ENCODE measurements at regions not wholly inside any gene's neighbourhood (a gene's known extent, or its start where the extent isn't known, plus 50 kb on each side); places are given as distances from the start of the nearest gene placed in this dataset.

DNA sequence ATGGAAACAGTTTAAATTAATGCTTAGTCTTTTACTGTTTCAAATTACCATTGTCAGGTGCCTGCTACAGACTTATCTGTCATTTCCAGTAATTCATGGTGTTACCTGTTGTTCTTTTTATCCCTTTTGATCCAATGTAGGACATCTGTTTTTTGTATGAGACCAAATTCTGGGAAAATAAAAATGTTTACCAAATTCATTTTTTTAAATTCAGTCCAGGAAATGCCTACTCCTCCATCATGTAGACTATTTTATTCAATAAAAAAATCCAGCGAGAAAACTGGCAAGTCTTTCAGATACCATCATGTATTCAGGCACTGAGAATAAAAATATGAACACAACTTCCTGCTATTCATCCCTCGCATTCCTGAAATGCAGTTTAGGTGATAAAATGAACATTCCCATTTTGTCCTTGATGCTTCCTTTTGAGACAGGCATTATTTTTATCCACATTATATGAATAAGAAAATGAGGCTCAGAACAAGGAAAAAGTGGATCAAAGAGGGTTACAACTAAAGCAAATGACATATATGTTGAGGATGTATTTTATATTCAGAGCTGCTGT is 584.2 kb downstream of the SPRY1 start:
- TF ChIP-seq, protein P1, sequence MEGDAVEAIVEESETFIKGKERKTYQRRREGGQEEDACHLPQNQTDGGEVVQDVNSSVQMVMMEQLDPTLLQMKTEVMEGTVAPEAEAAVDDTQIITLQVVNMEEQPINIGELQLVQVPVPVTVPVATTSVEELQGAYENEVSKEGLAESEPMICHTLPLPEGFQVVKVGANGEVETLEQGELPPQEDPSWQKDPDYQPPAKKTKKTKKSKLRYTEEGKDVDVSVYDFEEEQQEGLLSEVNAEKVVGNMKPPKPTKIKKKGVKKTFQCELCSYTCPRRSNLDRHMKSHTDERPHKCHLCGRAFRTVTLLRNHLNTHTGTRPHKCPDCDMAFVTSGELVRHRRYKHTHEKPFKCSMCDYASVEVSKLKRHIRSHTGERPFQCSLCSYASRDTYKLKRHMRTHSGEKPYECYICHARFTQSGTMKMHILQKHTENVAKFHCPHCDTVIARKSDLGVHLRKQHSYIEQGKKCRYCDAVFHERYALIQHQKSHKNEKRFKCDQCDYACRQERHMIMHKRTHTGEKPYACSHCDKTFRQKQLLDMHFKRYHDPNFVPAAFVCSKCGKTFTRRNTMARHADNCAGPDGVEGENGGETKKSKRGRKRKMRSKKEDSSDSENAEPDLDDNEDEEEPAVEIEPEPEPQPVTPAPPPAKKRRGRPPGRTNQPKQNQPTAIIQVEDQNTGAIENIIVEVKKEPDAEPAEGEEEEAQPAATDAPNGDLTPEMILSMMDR (IDR thresholded peaks at IDR 0.05): no peak
- no peak for TF ChIP-seq EP300 (IDR thresholded peaks at IDR 0.05)
- no peak for TF ChIP-seq POLR2A (IDR thresholded peaks at IDR 0.05)

Data from upper lobe of left lung (tissue), 4 donors.